Tibial nerve (tissue), 4 donors: ENCODE measurements at regions not wholly inside any gene's neighbourhood (a gene's known extent, or its start where the extent isn't known, plus 50 kb on each side); places are given as distances from the start of the nearest gene placed in this dataset.

Experiments
- CTCF ChIP-seq, 5 experiments: fragments of 200-600 bp in 3 of 5; fragments of 450-650 bp in 2 of 5; sonication (generic) in 3 of 5; IDR thresholded peaks; one replicate each; pipeline ENCODE4 v1.5.1; 2016 to 2019; ENCODE audit warnings: antibody characterized with exemption in 5 of 5, mild to moderate bottlenecking in 3 of 5, moderate library complexity in 2 of 5
- EP300 ChIP-seq, 2 donors: sonication (generic); formaldehyde crosslinking; IDR thresholded peaks; one replicate each; pipeline ENCODE4 v1.6.1; 2017; ENCODE audit warnings: antibody characterized with exemption in 2 of 2, mild to moderate bottlenecking in 1 of 2
- POLR2A ChIP-seq, 2 donors: fragments of 450-650 bp; IDR thresholded peaks; one replicate each; pipeline ENCODE4 v1.6.1; 2017; ENCODE audit warnings: antibody characterized with exemption in 2 of 2, mild to moderate bottlenecking in 2 of 2, moderate library complexity in 2 of 2

GRCh38 chr20:47868744-47869143 is 83.5 kb upstream of the SULF2 start:
- TF ChIP-seq CTCF (IDR thresholded peaks at IDR 0.05) (no peak), EP300 (IDR thresholded peaks at IDR 0.05) (no peak), POLR2A (IDR thresholded peaks at IDR 0.05) (no peak)
